GM12878 (cell line): ENCODE measurements at regions not wholly inside any gene's neighbourhood (a gene's known extent, or its start where the extent isn't known, plus 50 kb on each side); places are given as distances from the start of the nearest gene placed in this dataset.

ENCODE experiments used
- ATAC-seq: fragments of 200-7000 bp; cut with Tn5 transposase; 3 replicates; pipeline ENCODE4 v1.9.1; 2020; ENCODE audit warnings: mild to moderate bottlenecking, moderate library complexity
- BruUV-seq: library from RNA; stranded (reverse); fragments of 400-500 nt; replicated peaks from 2 replicates; lab custom pipeline; 2021; lab: Mats Ljungman, UMichigan
- CTCF ChIA-PET: fragments of 300-600 bp; sonication (Branson Sonifier 250); formaldehyde crosslinking; extraction: SDS; loops from one replicate; lab custom pipeline; 2021; ENCODE audit warnings: inconsistent platforms; lab: Yijun Ruan, JAX
- POLR2A ChIA-PET: fragments of 350-600 bp; formaldehyde crosslinking; extraction: SDS; loops from one replicate; lab custom pipeline; 2021; ENCODE audit warnings: inconsistent platforms; lab: Charles Lee
- RAD21 ChIA-PET: fragments of 300-600 bp; sonication (Branson Sonifier 250); formaldehyde crosslinking; loops from one replicate; lab custom pipeline; 2023; ENCODE audit warnings: antibody characterized with exemption; ENCODE audit not compliant: unreplicated experiment; lab: Charles Lee
- SMC1A ChIA-PET: fragments of 300-600 bp; sonication (Branson Sonifier 250); formaldehyde crosslinking; loops from one replicate; lab custom pipeline; 2023; ENCODE audit not compliant: unreplicated experiment, uncharacterized antibody; lab: Charles Lee
- DNase-seq: peaks from one replicate; pipeline ENCODE4 v3.0.0-alpha.2; 2011; ENCODE audit warnings: low read depth, low spot score
- FAIRE-seq: peaks from 3 replicates; lab custom pipeline; 2011; peaks lifted over from hg19 to GRCh38; lab: Jason Lieb, UNC
- H2AFZ ChIP-seq: 2 replicates; pipeline ENCODE4 v1.6.0; 2011; ENCODE audit warnings: low read depth, low read length, control low read depth; ENCODE audit not compliant: control insufficient read depth
- H3K27ac ChIP-seq: 2 replicates; pipeline ENCODE4 v1.5.1; 2011; ENCODE audit warnings: control low read depth; ENCODE audit not compliant: control insufficient read depth, insufficient read depth
- H3K27me3 ChIP-seq, 2 experiments: replicated peaks in 1 of 2; 2 replicates each; pipeline versions ENCODE4 v1.6.0 to v1.6.1; 2011; ENCODE audit warnings: low read length in 1 of 2; ENCODE audit not compliant: control insufficient read depth in 2 of 2, insufficient read depth in 2 of 2
- H3K36me3 ChIP-seq, 2 experiments: 2 replicates each; pipeline ENCODE4 v1.5.1; 2011; ENCODE audit warnings: low read length in 1 of 2; ENCODE audit not compliant: control insufficient read depth in 2 of 2, insufficient read depth in 2 of 2
- H3K4me1 ChIP-seq: 2 replicates; pipeline ENCODE4 v1.6.1; 2011; ENCODE audit warnings: mild to moderate bottlenecking, low read length, moderate library complexity, mixed read lengths; ENCODE audit not compliant: control insufficient read depth, insufficient read depth
- H3K4me2 ChIP-seq: 2 replicates; pipeline ENCODE4 v1.6.0; 2011; ENCODE audit warnings: control low read depth; ENCODE audit not compliant: control insufficient read depth, insufficient read depth
- H3K4me3 ChIP-seq: fragments of 200-600 bp; sonication (generic); 2 replicates; pipeline ENCODE4 v1.5.1; 2016
- H3K79me2 ChIP-seq: 2 replicates; pipeline ENCODE4 v1.6.0; 2011; ENCODE audit warnings: low read length; ENCODE audit not compliant: control insufficient read depth, insufficient read depth
- H3K9ac ChIP-seq: 2 replicates; pipeline ENCODE4 v1.8.0; 2011; ENCODE audit warnings: low read length, control low read depth, mixed read lengths; ENCODE audit not compliant: control insufficient read depth, insufficient read depth
- H3K9me3 ChIP-seq: replicated peaks from 3 replicates; pipeline ENCODE4 v1.5.1; 2011; ENCODE audit warnings: mild to moderate bottlenecking, low read length; ENCODE audit not compliant: control insufficient read depth, insufficient read depth
- H4K20me1 ChIP-seq: 2 replicates; pipeline ENCODE4 v1.6.0; 2011; ENCODE audit not compliant: control insufficient read depth, insufficient read depth
- BHLHE40 ChIP-seq, 2 experiments: fragments of 450-650 bp in 1 of 2; IDR thresholded peaks; 2 replicates each; pipeline ENCODE4 v1.6.1; 2011 to 2017; ENCODE audit warnings: low read depth in 2 of 2, borderline replicate concordance in 1 of 2, improper control_type of control experiment in 1 of 2, low read length in 1 of 2, mild to moderate bottlenecking in 1 of 2
- CHD4 ChIP-seq: fragments of 200-600 bp; sonication (generic); IDR thresholded peaks from 2 replicates; pipeline ENCODE4 v1.6.1; 2016; ENCODE audit warnings: mild to moderate bottlenecking
- ESRRA ChIP-seq: IDR thresholded peaks from 2 replicates; pipeline ENCODE4 v1.6.1; 2012; ENCODE audit warnings: mild to moderate bottlenecking, low read length, improper control_type of control experiment
- EZH2 ChIP-seq: IDR thresholded peaks from 2 replicates; pipeline ENCODE4 v1.6.1; 2012; ENCODE audit warnings: low read depth, mild to moderate bottlenecking, control low read depth, inconsistent platforms, low read length, borderline replicate concordance; ENCODE audit not compliant: control insufficient read depth
- HDGF ChIP-seq: fragments of 450-650 bp; IDR thresholded peaks from 2 replicates; pipeline ENCODE4 v1.6.1; 2016; ENCODE audit warnings: antibody characterized with exemption
- NBN ChIP-seq: fragments of 450-650 bp; IDR thresholded peaks from 2 replicates; pipeline ENCODE4 v1.6.1; 2016
- POLR2AphosphoS5 ChIP-seq: IDR thresholded peaks from 2 replicates; pipeline ENCODE4 v1.6.1; 2011; ENCODE audit warnings: mild to moderate bottlenecking, low read length, inconsistent platforms
- RCOR1 ChIP-seq: conservative IDR thresholded peaks from 2 replicates; pipeline ENCODE4 v1.6.1; 2012; ENCODE audit warnings: low read depth, low read length, improper control_type of control experiment
- ZNF622 ChIP-seq: fragments of 450-650 bp; IDR thresholded peaks from 2 replicates; pipeline ENCODE4 v1.6.1; 2017; ENCODE audit warnings: mild to moderate bottlenecking, inconsistent platforms
- ZZZ3 ChIP-seq: IDR thresholded peaks from 2 replicates; pipeline ENCODE4 v1.6.1; 2011; ENCODE audit warnings: low read depth; ENCODE audit not compliant: control insufficient read depth, insufficient read length
- WGBS: methylation state at CpG from one replicate; pipeline ENCODE4 v1.1.6; 2016; ENCODE audit warnings: low lambda C conversion rate; ENCODE audit not compliant: insufficient replicate concordance, insufficient coverage; ENCODE audit errors: missing lambda C conversion rate; 5-methylcytosine and 5-hydroxymethylcytosine counted together
- in situ Hi-C: fragments of 300-500 bp; cut with MboI; formaldehyde crosslinking; loops from 9 replicates; pipeline ENCODE4 v1.14.3; 2018; ENCODE audit warnings: mixed read lengths
- intact Hi-C: fragments of 100-400 bp; cut with micrococcal nuclease; formaldehyde crosslinking; loops from one replicate; pipeline ENCODE4 v1.14.2; 2022; ENCODE audit not compliant: unreplicated experiment
- TF ChIP-seq, protein P1 (sequence below): IDR thresholded peaks from 2 replicates; pipeline ENCODE4 v1.6.1; 2011; ENCODE audit warnings: low read depth, mild to moderate bottlenecking, low read length, moderate library complexity, borderline replicate concordance; ENCODE audit errors: extremely low read depth
- TF ChIP-seq, protein P2 (sequence below): fragments of 150-350 bp; IDR thresholded peaks from 2 replicates; pipeline ENCODE4 v1.6.1; 2016; ENCODE audit warnings: low read depth, low read length
- TF ChIP-seq, protein P3 (sequence below): fragments of 150-350 bp; IDR thresholded peaks from 2 replicates; pipeline ENCODE4 v1.6.1; 2014; ENCODE audit warnings: mild to moderate bottlenecking, low read depth, low read length
- TF ChIP-seq, protein P4 (sequence below): fragments of 450-650 bp; formaldehyde crosslinking; IDR thresholded peaks from 2 replicates; pipeline ENCODE4 v1.4.0; 2020; ENCODE audit warnings: mild to moderate bottlenecking, moderate library complexity
- TF ChIP-seq, protein P5 (sequence below): fragments of 450-650 bp; IDR thresholded peaks from 2 replicates; pipeline ENCODE4 v1.6.1; 2017; ENCODE audit warnings: mild to moderate bottlenecking

DNA sequence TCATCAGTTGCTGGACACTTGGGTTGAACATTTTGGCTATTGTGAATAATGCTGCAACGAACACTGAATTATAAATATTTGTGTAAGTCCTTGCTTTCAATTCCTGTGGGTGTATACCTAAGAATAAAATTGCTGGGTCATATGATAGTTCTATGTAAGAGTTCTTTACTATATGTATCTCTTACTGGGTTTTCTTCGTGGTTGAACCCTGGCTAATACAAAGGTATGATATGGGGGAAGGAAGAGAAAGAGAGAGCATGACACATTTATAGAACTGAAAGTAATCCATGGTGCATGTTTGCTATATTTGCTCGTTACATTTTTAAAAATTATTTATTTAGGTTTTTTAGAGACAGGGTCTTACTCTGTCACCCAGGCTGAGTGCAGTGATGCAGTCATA lies 143.1 kb upstream of the GAREM1 start:
- RAD21 ChIA-PET = no interaction called here
- POLR2A ChIA-PET = no interaction called here
- ATAC-seq = no peak
- Histone ChIP-seq H3K4me1 (no peaks in the 10 kb centered on the region), H4K20me1 (no peaks in the 10 kb centered on the region), H3K4me2 (no peak overlapping the region), H3K27ac (no peak overlapping the region), H3K79me2 (no peaks in the 10 kb centered on the region), H3K9ac (no peak overlapping the region), H2AFZ (no peak overlapping the region), H3K4me3 (no peak overlapping the region), H3K9me3 (no peaks in the 10 kb centered on the region), H3K27me3 (no peaks in the 10 kb centered on the region), H3K36me3 (no peaks in the 10 kb centered on the region)
- BruUV-seq = no TSS peak
- CTCF ChIA-PET = no interaction called here
- intact Hi-C loops (loop anchor here (10.0 kb wide), 1 partner anchor 59 kb away; no protein-coding TSS in a partner anchor), in situ Hi-C loops (no loop called here)
- no peak for FAIRE-seq
- DNase-seq = no peak
- 0% methylated on average over 3 of the region's 3 CpGs for WGBS
- SMC1A ChIA-PET = no interaction called here
- TF ChIP-seq, protein P1, sequence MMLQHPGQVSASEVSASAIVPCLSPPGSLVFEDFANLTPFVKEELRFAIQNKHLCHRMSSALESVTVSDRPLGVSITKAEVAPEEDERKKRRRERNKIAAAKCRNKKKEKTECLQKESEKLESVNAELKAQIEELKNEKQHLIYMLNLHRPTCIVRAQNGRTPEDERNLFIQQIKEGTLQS = no peak
- TF ChIP-seq RCOR1 (no peak), BHLHE40 (IDR thresholded peaks at IDR 0.05; ENCODE audit: borderline replicate concordance in 1 of 2, low read depth in 2 of 2, low read length in 1 of 2) (no peak), POLR2AphosphoS5 (no peak), ZNF622 (no peak), CHD4 (no peak), HDGF (no peak), ESRRA (no peak), NBN (no peak), EZH2 (no peak), ZZZ3 (no peak)
- TF ChIP-seq, protein P2, sequence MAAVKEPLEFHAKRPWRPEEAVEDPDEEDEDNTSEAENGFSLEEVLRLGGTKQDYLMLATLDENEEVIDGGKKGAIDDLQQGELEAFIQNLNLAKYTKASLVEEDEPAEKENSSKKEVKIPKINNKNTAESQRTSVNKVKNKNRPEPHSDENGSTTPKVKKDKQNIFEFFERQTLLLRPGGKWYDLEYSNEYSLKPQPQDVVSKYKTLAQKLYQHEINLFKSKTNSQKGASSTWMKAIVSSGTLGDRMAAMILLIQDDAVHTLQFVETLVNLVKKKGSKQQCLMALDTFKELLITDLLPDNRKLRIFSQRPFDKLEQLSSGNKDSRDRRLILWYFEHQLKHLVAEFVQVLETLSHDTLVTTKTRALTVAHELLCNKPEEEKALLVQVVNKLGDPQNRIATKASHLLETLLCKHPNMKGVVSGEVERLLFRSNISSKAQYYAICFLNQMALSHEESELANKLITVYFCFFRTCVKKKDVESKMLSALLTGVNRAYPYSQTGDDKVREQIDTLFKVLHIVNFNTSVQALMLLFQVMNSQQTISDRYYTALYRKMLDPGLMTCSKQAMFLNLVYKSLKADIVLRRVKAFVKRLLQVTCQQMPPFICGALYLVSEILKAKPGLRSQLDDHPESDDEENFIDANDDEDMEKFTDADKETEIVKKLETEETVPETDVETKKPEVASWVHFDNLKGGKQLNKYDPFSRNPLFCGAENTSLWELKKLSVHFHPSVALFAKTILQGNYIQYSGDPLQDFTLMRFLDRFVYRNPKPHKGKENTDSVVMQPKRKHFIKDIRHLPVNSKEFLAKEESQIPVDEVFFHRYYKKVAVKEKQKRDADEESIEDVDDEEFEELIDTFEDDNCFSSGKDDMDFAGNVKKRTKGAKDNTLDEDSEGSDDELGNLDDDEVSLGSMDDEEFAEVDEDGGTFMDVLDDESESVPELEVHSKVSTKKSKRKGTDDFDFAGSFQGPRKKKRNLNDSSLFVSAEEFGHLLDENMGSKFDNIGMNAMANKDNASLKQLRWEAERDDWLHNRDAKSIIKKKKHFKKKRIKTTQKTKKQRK = no peak
- TF ChIP-seq, protein P3, sequence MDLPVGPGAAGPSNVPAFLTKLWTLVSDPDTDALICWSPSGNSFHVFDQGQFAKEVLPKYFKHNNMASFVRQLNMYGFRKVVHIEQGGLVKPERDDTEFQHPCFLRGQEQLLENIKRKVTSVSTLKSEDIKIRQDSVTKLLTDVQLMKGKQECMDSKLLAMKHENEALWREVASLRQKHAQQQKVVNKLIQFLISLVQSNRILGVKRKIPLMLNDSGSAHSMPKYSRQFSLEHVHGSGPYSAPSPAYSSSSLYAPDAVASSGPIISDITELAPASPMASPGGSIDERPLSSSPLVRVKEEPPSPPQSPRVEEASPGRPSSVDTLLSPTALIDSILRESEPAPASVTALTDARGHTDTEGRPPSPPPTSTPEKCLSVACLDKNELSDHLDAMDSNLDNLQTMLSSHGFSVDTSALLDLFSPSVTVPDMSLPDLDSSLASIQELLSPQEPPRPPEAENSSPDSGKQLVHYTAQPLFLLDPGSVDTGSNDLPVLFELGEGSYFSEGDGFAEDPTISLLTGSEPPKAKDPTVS = no peak
- TF ChIP-seq, protein P4, sequence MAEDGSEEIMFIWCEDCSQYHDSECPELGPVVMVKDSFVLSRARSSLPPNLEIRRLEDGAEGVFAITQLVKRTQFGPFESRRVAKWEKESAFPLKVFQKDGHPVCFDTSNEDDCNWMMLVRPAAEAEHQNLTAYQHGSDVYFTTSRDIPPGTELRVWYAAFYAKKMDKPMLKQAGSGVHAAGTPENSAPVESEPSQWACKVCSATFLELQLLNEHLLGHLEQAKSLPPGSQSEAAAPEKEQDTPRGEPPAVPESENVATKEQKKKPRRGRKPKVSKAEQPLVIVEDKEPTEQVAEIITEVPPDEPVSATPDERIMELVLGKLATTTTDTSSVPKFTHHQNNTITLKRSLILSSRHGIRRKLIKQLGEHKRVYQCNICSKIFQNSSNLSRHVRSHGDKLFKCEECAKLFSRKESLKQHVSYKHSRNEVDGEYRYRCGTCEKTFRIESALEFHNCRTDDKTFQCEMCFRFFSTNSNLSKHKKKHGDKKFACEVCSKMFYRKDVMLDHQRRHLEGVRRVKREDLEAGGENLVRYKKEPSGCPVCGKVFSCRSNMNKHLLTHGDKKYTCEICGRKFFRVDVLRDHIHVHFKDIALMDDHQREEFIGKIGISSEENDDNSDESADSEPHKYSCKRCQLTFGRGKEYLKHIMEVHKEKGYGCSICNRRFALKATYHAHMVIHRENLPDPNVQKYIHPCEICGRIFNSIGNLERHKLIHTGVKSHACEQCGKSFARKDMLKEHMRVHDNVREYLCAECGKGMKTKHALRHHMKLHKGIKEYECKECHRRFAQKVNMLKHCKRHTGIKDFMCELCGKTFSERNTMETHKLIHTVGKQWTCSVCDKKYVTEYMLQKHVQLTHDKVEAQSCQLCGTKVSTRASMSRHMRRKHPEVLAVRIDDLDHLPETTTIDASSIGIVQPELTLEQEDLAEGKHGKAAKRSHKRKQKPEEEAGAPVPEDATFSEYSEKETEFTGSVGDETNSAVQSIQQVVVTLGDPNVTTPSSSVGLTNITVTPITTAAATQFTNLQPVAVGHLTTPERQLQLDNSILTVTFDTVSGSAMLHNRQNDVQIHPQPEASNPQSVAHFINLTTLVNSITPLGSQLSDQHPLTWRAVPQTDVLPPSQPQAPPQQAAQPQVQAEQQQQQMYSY (CRISPR knock-in tag) = no peak
- TF ChIP-seq, protein P5, sequence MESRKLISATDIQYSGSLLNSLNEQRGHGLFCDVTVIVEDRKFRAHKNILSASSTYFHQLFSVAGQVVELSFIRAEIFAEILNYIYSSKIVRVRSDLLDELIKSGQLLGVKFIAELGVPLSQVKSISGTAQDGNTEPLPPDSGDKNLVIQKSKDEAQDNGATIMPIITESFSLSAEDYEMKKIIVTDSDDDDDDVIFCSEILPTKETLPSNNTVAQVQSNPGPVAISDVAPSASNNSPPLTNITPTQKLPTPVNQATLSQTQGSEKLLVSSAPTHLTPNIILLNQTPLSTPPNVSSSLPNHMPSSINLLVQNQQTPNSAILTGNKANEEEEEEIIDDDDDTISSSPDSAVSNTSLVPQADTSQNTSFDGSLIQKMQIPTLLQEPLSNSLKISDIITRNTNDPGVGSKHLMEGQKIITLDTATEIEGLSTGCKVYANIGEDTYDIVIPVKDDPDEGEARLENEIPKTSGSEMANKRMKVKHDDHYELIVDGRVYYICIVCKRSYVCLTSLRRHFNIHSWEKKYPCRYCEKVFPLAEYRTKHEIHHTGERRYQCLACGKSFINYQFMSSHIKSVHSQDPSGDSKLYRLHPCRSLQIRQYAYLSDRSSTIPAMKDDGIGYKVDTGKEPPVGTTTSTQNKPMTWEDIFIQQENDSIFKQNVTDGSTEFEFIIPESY = no peak
